NCI-H187 (cell line): ENCODE measurements at regions not wholly inside any gene's neighbourhood (a gene's known extent, or its start where the extent isn't known, plus 50 kb on each side); places are given as distances from the start of the nearest gene placed in this dataset.

Experiments
- DNase-seq, 2 experiments: peaks; one replicate each; lab custom pipeline; 2025; lab: John Stamatoyannopoulos, UW

DNA sequence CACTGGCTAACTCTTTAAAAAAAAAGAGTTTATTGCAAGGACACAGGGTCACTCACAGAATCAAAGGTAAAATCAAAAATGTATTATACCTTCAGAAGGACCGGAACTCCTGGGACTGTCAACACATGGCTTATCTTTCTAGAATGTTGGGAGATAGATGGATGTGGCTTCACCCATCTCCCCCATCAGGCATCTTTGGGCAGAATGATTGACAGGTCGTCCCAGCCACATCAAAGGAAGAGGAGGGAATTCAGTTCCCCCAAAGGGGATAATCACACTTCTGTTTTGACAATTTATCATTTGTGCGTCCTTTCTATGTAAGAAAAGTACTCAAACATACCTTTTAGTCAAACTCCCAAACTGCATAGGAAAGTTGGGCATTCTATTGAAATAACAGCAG, 228.6 kb upstream of the CDH5 start:
- no peak for DNase-seq

- no peak for DNase-seq
Observed at GRCh38 chr16:66136841-66137240, 229.7 kb upstream of the CDH5 start.

DNA sequence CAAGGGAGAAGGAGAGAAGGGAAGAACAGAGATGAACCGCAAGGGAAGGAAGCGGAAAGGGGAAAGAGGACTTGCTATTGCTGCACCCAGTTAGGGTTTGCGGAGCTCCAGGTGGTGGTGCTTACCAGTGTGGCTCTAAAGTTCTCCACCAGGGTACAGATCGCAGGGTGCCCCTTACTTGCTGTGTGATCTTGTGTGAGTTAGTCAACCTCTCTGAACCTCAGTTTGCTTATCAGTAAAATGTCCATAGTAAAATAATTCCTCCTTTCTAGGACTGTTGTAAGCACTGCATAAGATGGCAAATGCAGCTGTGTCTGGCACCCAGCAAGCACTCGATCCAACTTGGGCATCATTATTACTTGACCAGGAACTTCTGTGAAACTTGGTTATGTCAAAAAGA, 230.7 kb upstream of the CDH5 start:
- DNase-seq: no peak

GRCh38 chr16:66135421-66135831, 231.1 kb upstream of the CDH5 start:
- no peak for DNase-seq

DNA sequence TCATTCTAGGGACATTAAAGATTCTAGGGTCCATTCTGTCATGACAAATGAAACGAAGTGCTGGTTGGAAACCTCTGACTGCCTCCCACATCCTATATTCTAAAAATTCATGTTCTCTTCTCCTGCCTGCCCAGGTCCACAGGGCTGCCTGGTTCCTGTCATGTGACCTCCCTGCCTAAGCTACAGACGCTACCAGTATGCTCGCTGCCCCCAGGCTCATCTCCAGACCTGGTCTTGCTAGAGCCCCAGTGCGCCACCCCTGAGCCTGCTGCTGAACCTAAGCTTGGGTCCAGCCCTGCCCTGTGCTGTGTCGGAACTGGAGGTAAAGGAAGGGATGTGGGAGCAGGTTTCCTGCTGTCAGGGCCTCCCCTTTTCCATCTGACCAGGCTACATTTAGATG, 231.6 kb upstream of the CDH5 start:
- DNase-seq: no peak

DNA sequence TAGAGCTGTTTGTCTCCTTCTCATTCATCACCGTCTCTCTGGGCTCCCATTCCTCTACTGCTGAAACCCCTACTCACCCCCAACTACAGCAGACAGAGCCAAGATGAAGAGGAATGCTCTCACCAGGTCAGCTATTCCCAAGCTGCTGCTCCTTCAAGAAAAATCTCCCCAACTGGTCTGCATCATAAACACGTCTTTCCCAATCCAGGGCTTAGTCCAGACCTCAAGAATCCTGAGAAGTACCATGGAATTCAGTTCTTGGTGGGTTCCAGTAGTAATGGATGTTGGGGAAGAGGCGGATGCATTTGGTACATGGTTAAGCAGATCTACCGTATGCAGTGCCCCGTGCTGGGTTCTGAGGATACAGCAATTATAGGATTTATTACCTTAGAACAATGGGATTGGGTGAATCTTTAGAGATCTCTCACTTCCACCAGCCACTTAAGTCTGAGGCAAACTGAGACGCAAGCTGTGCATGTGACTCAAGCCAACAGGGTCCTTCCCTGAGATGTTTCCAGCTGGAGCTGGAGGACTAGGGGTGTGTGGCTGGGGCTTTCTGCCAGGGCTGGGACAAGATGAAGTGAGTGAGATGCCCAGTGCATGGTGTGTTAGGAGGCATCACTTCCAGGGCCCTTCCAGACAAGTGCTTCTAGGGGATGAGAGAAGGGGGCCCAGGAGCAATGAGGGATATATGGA, 232.7 kb upstream of the CDH5 start:
- DNase-seq: no peak

- no peak for DNase-seq
Observed at GRCh38 chr16:66131895-66132294, 234.6 kb upstream of the CDH5 start.

DNA sequence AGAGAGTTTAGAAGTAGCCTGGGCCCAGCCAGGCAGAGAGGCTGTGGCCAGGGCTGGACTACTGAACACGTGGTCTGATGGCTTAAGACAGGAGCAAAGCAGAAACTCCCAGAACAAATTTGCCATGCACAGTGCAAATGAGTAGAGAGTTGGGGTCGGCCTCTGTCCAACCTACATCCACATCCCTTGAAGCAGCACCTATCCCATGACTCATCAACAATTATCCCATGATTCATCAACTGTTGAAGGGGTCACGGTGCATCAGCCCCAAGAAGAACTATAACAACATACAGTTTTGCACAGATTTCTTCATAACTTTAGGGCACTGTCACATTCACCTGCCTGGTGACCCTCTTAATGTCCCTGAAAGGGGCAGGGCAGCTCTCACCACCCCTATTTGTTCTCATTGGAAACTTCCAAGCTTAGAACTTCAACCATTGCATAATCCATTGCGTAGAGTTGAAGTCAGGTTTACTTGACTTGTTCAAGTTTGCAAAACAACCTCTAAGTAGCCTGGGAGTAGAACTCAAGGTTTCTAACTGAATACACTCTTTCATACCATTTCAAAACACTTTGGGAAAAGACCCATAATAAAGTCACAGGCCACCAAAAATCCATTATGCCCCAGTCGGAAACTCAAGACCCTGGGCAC, 235.2 kb upstream of the CDH5 start:
- no peak for DNase-seq

- no peak for DNase-seq
Observed at GRCh38 chr16:66130296-66130905, 236.1 kb upstream of the CDH5 start.

DNA sequence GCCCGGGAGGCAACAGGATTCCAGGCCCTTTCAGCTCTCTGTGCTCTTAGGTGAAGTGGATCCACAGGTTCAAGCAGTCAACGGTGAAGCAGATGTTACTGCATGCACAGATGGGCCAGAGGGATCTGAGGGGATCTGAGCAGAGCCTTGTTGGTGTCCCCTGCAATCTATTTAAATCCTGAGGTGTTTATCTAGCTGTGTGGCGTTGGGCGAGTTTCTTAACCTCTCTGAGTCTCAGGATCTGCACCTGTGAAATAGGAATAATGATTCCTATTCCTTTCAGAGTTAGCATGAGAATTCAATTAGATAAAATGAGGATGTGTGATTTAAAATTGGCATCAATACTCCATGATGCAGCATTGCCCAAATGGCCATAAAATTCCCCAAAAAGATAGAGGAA, 237.3 kb upstream of the CDH5 start:
- DNase-seq: no peak

- DNase-seq: no peak
Observed at GRCh38 chr16:66128371-66128770, 238.1 kb upstream of the CDH5 start.

- DNase-seq: no peak
Observed at GRCh38 chr16:66127459-66128370, 238.8 kb upstream of the CDH5 start.

- no peak for DNase-seq
Observed at GRCh38 chr16:66121466-66121865, 245.0 kb upstream of the CDH5 start.

DNA sequence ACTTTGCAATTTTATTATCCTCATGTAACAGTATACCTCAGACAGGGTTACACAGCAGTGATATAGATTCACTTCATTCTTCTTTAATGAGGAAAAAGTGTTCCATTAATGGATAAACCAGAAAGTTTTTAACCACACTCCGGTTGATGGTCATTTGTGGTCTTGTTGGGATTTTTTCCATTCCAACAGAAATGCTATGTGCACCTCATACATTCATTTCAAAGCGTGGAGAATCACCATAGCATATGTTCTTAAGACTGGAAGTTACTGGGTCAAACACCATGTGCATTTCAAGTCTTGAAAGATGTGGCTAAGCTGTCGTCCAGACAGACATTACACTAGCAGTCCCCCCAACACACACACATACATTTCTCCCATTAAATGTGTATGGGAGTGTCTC, 245.8 kb upstream of the CDH5 start:
- DNase-seq: no peak

DNA sequence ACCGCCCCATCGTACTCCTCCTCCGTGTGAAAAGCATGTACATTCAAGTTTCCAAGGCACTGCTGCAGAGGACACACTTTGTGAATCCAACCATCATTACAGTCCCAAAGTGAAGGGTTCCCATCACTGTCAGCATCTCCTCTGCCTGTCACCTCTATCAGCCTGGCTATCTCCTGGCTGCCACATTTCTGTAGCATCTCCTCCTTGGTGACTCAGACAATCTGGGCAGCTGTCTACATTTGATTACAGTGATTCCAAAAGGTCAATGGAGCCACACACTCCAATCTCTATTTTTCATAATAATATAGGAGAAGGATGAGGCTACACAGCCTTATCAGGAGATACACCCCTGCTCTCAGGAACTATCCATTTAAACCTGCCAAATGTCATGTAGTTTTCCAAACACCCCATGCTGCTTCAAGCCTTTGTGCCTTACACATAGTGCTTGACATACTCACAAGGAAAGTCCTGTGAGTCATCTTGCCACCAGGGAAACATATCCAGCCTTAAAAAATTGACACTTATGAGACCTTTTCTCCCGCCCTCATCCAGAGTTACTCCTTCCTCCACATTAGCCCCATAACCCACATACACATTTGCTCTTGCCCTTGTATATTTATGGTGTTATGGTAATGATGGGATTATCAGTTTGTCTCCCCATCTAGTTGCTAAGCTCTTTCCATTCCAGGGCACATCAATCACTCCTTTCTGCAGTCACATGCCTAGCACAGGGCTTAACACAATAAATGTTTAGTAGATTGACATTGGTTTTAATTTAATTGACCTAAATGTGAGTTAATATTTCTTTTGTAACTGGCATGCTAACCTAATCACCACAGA, 250.1 kb upstream of the CDH5 start:
- no peak for DNase-seq

GRCh38 chr16:66115373-66115772, 251.1 kb upstream of the CDH5 start:
- no peak for DNase-seq

DNA sequence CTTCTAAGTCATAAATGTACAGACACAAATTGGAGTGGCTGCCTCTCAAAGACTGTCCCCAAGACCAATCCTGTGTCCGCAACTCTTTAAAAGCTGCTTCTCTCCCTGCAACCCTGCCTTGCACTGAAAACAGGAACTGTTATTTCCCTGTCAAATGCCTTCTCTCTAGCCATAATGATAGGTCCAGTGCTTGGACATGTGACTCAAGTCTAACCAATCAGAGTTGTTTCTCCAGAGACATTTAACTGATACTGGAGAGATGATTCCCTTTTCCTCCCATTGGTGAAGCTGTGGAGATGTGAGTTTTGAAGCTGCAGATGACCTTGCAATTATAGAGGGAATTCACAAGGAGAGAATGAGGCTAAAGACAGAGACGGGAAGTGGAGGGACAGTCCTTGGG, 253.3 kb upstream of the CDH5 start:
- DNase-seq: no peak

DNA sequence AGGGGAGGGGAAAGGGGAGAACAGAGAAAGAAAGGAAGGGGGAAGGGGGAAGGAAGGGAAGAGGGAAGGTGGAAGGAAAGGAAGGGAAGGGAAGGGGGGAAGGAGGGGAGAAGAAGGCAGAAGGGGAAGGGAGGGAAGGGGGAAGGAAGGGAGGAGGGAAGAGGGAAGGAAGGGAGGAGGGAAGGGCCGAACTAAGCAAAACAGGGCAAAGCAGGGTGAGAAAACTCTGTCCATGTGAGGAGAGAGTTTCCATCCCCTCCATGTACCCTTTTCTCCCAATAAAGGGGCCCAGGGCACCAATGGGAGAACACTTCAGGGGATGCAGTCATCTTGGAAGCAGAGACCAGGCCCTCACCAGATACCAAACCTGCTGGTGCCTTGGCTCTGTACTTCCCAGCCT, 256.8 kb upstream of the CDH5 start:
- DNase-seq: no peak

- no peak for DNase-seq
Observed at GRCh38 chr16:66107661-66108060, 258.8 kb upstream of the CDH5 start.

DNA sequence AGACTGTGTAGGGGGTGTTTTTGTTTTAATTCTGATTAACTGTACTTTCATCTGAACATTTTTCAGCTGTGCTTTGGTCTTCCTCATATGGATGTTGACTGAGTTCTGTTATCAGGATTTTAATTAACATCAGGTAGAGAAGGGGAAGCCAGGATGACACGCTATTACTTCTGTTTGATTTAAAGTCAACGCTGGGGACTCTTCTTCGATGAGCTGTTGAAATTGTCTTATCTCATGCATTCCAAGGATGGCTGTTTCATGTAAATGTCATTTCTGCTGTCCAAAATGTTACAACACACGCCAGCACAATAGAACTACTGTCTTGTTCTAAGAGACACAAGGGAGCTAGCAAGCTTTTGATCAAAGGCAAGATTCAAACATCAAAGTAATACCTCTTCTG, 263.3 kb upstream of the CDH5 start:
- no peak for DNase-seq

DNA sequence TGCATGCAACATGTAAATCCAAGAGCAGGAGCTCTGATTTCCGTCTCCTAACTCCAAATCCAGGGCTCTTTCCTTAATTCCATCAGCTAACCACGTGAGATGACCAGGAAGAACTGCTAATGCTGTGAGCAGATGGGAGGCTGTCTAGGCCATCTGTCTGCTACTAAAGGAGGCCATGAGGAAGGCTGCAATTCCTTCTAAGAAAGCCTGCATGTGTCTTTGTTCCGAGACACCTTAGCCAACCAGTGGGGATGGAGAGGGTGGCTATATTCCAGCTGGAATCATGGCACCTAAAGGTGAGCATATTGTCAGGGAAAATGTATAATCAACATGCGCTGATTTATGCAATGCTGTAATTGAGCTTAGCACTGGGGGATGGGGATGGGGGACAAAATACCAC, 267.2 kb upstream of the CDH5 start:
- no peak for DNase-seq

- DNase-seq: no peak
Observed at GRCh38 chr16:66097751-66098150, 268.7 kb upstream of the CDH5 start.
